ENCODE measurements at regions not wholly inside any gene's neighbourhood (a gene's known extent, or its start where the extent isn't known, plus 50 kb on each side); places are given as distances from the start of the nearest gene placed in this dataset.

DNA sequence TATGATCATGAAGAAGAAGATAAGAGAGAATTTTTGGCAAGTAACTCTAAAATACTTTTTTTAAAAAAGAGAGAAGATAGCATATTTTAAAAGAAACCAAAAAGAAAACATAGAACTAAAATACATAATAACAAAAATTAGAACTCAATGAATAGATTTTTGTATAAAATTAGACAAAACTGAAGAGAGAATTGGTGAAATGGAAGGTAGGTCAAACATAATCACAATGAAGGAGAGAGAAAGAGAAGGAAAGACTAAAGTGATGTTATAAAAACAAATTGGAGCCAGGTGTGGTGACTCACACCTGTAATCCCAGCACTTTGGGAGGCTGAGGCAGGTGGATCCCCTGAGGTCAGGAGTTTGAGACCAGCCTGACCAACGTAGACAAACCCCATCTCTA, 211.5 kb downstream of the AXIN2 start:
- Mint-ChIP-seq H3K27ac (no peak overlapping the region), H3K27me3 (ENCODE audit: insufficient read depth, low read depth, poor library complexity) (peaks cover 2% of the 10 kb centered on the region), H3K36me3 (ENCODE audit: low read depth) (no peaks in the 10 kb centered on the region), H3K4me3 (no peak overlapping the region), H3K4me1 (no peaks in the 10 kb centered on the region), H3K9me3 (peaks cover 5% of the 10 kb centered on the region; the same call in 1 of the 3 replicates)
- H3K36me3 ChIP-seq (ENCODE audit: insufficient read depth): no peaks in the 10 kb centered on the region
- ATAC-seq: no peak
- no peak overlapping the region for H3K4me3 ChIP-seq
- no peaks in the 10 kb centered on the region for H3K4me1 ChIP-seq (ENCODE audit: insufficient read depth)
- no peak for DNase-seq (ENCODE audit: low spot score)
- H4K20me1 ChIP-seq (replicated peaks; ENCODE audit: insufficient read depth): no peaks in the 10 kb centered on the region
- H3K79me2 ChIP-seq (replicated peaks; ENCODE audit: insufficient read depth): no peaks in the 10 kb centered on the region
- H3K9me2 ChIP-seq (ENCODE audit: insufficient read depth): no peaks in the 10 kb centered on the region
- no peak for TF ChIP-seq EZH2phosphoT487 (IDR thresholded peaks at IDR 0.05; ENCODE audit: unreplicated experiment)
- TF ChIP-seq ZNF114 (CRISPR knock-in tag; IDR thresholded peaks at IDR 0.05): no peak
- no peak for TF ChIP-seq STAT1 (IDR thresholded peaks at IDR 0.05; ENCODE audit: unreplicated experiment)
- TF ChIP-seq, protein P1, sequence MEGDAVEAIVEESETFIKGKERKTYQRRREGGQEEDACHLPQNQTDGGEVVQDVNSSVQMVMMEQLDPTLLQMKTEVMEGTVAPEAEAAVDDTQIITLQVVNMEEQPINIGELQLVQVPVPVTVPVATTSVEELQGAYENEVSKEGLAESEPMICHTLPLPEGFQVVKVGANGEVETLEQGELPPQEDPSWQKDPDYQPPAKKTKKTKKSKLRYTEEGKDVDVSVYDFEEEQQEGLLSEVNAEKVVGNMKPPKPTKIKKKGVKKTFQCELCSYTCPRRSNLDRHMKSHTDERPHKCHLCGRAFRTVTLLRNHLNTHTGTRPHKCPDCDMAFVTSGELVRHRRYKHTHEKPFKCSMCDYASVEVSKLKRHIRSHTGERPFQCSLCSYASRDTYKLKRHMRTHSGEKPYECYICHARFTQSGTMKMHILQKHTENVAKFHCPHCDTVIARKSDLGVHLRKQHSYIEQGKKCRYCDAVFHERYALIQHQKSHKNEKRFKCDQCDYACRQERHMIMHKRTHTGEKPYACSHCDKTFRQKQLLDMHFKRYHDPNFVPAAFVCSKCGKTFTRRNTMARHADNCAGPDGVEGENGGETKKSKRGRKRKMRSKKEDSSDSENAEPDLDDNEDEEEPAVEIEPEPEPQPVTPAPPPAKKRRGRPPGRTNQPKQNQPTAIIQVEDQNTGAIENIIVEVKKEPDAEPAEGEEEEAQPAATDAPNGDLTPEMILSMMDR (conservative IDR thresholded peaks at IDR 0.05; ENCODE audit: low read depth in 2 of 2): no peak
- TF ChIP-seq NANOG (IDR thresholded peaks at IDR 0.05; ENCODE audit: borderline replicate concordance): no peak
- TF ChIP-seq ZNF331 (CRISPR knock-in tag; IDR thresholded peaks at IDR 0.05; ENCODE audit: low read depth): no peak
- TF ChIP-seq, protein P2, sequence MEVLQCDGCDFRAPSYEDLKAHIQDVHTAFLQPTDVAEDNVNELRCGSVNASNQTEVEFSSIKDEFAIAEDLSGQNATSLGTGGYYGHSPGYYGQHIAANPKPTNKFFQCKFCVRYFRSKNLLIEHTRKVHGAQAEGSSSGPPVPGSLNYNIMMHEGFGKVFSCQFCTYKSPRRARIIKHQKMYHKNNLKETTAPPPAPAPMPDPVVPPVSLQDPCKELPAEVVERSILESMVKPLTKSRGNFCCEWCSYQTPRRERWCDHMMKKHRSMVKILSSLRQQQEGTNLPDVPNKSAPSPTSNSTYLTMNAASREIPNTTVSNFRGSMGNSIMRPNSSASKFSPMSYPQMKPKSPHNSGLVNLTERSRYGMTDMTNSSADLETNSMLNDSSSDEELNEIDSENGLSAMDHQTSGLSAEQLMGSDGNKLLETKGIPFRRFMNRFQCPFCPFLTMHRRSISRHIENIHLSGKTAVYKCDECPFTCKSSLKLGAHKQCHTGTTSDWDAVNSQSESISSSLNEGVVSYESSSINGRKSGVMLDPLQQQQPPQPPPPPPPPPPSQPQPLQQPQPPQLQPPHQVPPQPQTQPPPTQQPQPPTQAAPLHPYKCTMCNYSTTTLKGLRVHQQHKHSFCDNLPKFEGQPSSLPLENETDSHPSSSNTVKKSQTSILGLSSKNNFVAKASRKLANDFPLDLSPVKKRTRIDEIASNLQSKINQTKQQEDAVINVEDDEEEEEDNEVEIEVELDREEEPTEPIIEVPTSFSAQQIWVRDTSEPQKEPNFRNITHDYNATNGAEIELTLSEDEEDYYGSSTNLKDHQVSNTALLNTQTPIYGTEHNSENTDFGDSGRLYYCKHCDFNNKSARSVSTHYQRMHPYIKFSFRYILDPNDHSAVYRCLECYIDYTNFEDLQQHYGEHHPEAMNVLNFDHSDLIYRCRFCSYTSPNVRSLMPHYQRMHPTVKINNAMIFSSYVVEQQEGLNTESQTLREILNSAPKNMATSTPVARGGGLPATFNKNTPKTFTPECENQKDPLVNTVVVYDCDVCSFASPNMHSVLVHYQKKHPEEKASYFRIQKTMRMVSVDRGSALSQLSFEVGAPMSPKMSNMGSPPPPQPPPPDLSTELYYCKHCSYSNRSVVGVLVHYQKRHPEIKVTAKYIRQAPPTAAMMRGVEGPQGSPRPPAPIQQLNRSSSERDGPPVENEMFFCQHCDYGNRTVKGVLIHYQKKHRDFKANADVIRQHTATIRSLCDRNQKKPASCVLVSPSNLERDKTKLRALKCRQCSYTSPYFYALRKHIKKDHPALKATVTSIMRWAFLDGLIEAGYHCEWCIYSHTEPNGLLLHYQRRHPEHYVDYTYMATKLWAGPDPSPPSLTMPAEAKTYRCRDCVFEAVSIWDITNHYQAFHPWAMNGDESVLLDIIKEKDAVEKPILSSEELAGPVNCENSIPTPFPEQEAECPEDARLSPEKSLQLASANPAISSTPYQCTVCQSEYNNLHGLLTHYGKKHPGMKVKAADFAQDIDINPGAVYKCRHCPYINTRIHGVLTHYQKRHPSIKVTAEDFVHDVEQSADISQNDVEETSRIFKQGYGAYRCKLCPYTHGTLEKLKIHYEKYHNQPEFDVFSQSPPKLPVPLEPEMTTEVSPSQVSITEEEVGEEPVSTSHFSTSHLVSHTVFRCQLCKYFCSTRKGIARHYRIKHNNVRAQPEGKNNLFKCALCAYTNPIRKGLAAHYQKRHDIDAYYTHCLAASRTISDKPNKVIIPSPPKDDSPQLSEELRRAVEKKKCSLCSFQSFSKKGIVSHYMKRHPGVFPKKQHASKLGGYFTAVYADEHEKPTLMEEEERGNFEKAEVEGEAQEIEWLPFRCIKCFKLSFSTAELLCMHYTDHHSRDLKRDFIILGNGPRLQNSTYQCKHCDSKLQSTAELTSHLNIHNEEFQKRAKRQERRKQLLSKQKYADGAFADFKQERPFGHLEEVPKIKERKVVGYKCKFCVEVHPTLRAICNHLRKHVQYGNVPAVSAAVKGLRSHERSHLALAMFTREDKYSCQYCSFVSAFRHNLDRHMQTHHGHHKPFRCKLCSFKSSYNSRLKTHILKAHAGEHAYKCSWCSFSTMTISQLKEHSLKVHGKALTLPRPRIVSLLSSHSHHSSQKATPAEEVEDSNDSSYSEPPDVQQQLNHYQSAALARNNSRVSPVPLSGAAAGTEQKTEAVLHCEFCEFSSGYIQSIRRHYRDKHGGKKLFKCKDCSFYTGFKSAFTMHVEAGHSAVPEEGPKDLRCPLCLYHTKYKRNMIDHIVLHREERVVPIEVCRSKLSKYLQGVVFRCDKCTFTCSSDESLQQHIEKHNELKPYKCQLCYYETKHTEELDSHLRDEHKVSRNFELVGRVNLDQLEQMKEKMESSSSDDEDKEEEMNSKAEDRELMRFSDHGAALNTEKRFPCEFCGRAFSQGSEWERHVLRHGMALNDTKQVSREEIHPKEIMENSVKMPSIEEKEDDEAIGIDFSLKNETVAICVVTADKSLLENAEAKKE (CRISPR knock-in tag; IDR thresholded peaks at IDR 0.05): no peak
- TF ChIP-seq, protein P3, sequence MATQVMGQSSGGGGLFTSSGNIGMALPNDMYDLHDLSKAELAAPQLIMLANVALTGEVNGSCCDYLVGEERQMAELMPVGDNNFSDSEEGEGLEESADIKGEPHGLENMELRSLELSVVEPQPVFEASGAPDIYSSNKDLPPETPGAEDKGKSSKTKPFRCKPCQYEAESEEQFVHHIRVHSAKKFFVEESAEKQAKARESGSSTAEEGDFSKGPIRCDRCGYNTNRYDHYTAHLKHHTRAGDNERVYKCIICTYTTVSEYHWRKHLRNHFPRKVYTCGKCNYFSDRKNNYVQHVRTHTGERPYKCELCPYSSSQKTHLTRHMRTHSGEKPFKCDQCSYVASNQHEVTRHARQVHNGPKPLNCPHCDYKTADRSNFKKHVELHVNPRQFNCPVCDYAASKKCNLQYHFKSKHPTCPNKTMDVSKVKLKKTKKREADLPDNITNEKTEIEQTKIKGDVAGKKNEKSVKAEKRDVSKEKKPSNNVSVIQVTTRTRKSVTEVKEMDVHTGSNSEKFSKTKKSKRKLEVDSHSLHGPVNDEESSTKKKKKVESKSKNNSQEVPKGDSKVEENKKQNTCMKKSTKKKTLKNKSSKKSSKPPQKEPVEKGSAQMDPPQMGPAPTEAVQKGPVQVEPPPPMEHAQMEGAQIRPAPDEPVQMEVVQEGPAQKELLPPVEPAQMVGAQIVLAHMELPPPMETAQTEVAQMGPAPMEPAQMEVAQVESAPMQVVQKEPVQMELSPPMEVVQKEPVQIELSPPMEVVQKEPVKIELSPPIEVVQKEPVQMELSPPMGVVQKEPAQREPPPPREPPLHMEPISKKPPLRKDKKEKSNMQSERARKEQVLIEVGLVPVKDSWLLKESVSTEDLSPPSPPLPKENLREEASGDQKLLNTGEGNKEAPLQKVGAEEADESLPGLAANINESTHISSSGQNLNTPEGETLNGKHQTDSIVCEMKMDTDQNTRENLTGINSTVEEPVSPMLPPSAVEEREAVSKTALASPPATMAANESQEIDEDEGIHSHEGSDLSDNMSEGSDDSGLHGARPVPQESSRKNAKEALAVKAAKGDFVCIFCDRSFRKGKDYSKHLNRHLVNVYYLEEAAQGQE (IDR thresholded peaks at IDR 0.05; ENCODE audit: unreplicated experiment): no peak
- TF ChIP-seq CREB1 (CRISPR knock-in tag; IDR thresholded peaks at IDR 0.05; ENCODE audit: low read depth): no peak
- no peak overlapping the region for H3K27ac ChIP-seq (ENCODE audit: low read depth)
- H3F3A ChIP-seq (replicated peaks; ENCODE audit: low read depth): no peaks in the 10 kb centered on the region
- H2AFZ ChIP-seq: no peak overlapping the region
- H3K4me2 ChIP-seq: no peak overlapping the region
- no peaks in the 10 kb centered on the region for H3K27me3 ChIP-seq (ENCODE audit: insufficient read depth)
